ENCODE measurements at regions not wholly inside any gene's neighbourhood (a gene's known extent, or its start where the extent isn't known, plus 50 kb on each side); places are given as distances from the start of the nearest gene placed in this dataset.

DNA sequence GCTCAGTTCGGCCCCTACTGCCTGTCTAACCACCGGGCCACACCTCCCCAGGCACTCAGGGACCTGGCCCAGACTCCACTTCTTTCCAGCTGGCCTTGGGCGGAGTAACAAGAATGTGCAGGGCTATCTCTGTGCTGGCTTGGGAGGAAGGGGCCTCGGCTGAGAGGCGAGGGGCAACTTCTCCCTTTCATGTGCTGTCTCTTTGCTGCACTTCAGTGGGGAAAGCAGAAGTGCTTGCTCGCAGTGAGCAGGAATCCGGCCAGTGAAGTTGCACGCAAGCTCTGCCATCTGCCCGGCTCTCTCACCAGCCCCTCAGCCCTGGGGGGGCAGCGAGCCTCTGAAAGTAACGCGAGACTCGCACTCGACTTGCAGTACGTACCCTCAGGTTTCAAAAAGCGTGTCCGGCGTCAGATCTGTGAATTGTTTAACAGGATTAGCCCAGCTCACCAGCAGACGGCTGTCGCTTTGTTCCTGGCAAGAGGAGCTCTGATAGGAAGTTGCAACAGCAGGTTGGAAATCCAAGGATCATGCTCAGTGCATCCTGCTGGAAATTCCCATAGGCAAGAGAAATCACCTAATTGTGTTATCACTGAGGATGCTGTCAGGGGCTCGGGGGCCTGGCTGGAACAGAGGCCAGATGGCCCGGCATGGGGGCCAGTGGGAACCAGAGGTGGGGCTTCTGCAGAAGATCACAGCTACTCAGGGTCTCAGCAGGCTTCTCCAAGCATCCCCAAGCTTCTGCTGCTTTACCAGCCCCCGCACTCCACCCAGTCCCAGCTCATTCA is 221.1 kb downstream of the NPHP4 start (continued):
- no peak for TF ChIP-seq IKZF2 (IDR thresholded peaks at IDR 0.05)
- no peak for TF ChIP-seq BHLHE40 (IDR thresholded peaks at IDR 0.05; ENCODE audit: borderline replicate concordance in 1 of 2, low read depth in 2 of 2, low read length in 1 of 2)
- no peak for TF ChIP-seq MEF2A (IDR thresholded peaks at IDR 0.05; ENCODE audit: insufficient read depth, low read depth, low read length)
- no peak for TF ChIP-seq RFX5 (IDR thresholded peaks at IDR 0.05; ENCODE audit: low read depth, low read length)
- TF ChIP-seq MYB (IDR thresholded peaks at IDR 0.05; ENCODE audit: borderline replicate concordance, low read depth, low read length): no peak

- POLR2A ChIA-PET: no interaction called here
- intact Hi-C loops (cut with micrococcal nuclease; ENCODE audit: unreplicated experiment): no loop called here
- no peaks in the 10 kb centered on the region for H3K79me2 ChIP-seq (ENCODE audit: control insufficient read depth, insufficient read depth, low read length)
- H3K4me2 ChIP-seq (ENCODE audit: control insufficient read depth, insufficient read depth): no peak overlapping the region
- BruUV-seq (replicated peaks): no TSS peak
- ATAC-seq (no peak), DNase-seq (ENCODE audit: low read depth, low spot score) (no peak), FAIRE-seq (no peak)
- WGBS (ENCODE audit: insufficient coverage, insufficient replicate concordance, low lambda C conversion rate, missing lambda C conversion rate): 20% methylated on average over 5 of the region's 5 CpGs
- no peaks in the 10 kb centered on the region for H4K20me1 ChIP-seq (ENCODE audit: control insufficient read depth, insufficient read depth)
- no peak overlapping the region for H3K4me3 ChIP-seq
- no peak for TF ChIP-seq CHD1 (IDR thresholded peaks at IDR 0.05; ENCODE audit: low read depth, low read length)
- no peak for TF ChIP-seq MTA2 (IDR thresholded peaks at IDR 0.05; ENCODE audit: low read depth)
- TF ChIP-seq, protein P1, sequence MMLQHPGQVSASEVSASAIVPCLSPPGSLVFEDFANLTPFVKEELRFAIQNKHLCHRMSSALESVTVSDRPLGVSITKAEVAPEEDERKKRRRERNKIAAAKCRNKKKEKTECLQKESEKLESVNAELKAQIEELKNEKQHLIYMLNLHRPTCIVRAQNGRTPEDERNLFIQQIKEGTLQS (IDR thresholded peaks at IDR 0.05; ENCODE audit: borderline replicate concordance, extremely low read depth, low read depth, low read length): no peak
- TF ChIP-seq JUNB (IDR thresholded peaks at IDR 0.05): no peak
- TF ChIP-seq MTA3 (IDR thresholded peaks at IDR 0.05; ENCODE audit: borderline replicate concordance, low read length): no peak
- no peak for TF ChIP-seq ATF7 (IDR thresholded peaks at IDR 0.05; ENCODE audit: low read depth)
- TF ChIP-seq POU2F2 (IDR thresholded peaks at IDR 0.05; ENCODE audit: borderline replicate concordance, low read depth, low read length): no peak
- no peak for TF ChIP-seq FOXK2 (IDR thresholded peaks at IDR 0.05)
- no peak for TF ChIP-seq YBX1 (IDR thresholded peaks at IDR 0.05)
- TF ChIP-seq SPI1 (IDR thresholded peaks at IDR 0.05; ENCODE audit: borderline replicate concordance, insufficient read depth, low read depth, low read length): no peak
- no peak for TF ChIP-seq MXI1 (IDR thresholded peaks at IDR 0.05; ENCODE audit: low read depth, low read length)
- TF ChIP-seq ASH2L (IDR thresholded peaks at IDR 0.05; ENCODE audit: borderline replicate concordance, low read depth): no peak
- TF ChIP-seq SREBF2 (IDR thresholded peaks at IDR 0.05; ENCODE audit: low read length): no peak
- TF ChIP-seq CREM (IDR thresholded peaks at IDR 0.05; ENCODE audit: low read depth): no peak
- TF ChIP-seq KLF5 (IDR thresholded peaks at IDR 0.05; ENCODE audit: partially characterized antibody): no peak
- no peak for TF ChIP-seq ZNF622 (IDR thresholded peaks at IDR 0.05)
- TF ChIP-seq NR2C2 (IDR thresholded peaks at IDR 0.05; ENCODE audit: borderline replicate concordance, control insufficient read depth, insufficient read length, low read depth): no peak
- no peak for TF ChIP-seq HCFC1 (IDR thresholded peaks at IDR 0.05; ENCODE audit: low read length)
- no peak for TF ChIP-seq EGR1 (IDR thresholded peaks at IDR 0.05; ENCODE audit: borderline replicate concordance in 1 of 2, low read depth in 2 of 2, low read length in 2 of 2)
- no peak for TF ChIP-seq KAT2A (conservative IDR thresholded peaks at IDR 0.05; ENCODE audit: control insufficient read depth, low read depth, low read length)
- in situ Hi-C loops (cut with MboI): no loop called here
- no peak overlapping the region for H3K9ac ChIP-seq (ENCODE audit: control insufficient read depth, insufficient read depth, low read length)
- SMC1A ChIA-PET (ENCODE audit: uncharacterized antibody, unreplicated experiment): no interaction called here
- H3K4me1 ChIP-seq (ENCODE audit: control insufficient read depth, insufficient read depth, low read length): no peaks in the 10 kb centered on the region
- H3K36me3 ChIP-seq (ENCODE audit: control insufficient read depth in 2 of 2, insufficient read depth in 2 of 2, low read length in 1 of 2): no peaks in the 10 kb centered on the region
- RAD21 ChIA-PET (ENCODE audit: unreplicated experiment): no interaction called here
- no peak overlapping the region for H3K27ac ChIP-seq (ENCODE audit: control insufficient read depth, insufficient read depth)
- CTCF ChIA-PET: no interaction called here
- peaks cover 0 to 3% of the 10 kb centered on the region in 2 experiments; a peak in 2 of 4 replicates for H3K27me3 ChIP-seq (replicated peaks in 1 of 2; ENCODE audit: control insufficient read depth in 2 of 2, insufficient read depth in 2 of 2, low read length in 1 of 2)
- no peak overlapping the region for H2AFZ ChIP-seq (ENCODE audit: control insufficient read depth, low read depth, low read length)
- H3K9me3 ChIP-seq (replicated peaks; ENCODE audit: control insufficient read depth, insufficient read depth, low read length): no peaks in the 10 kb centered on the region
These were observed 222.5 kb downstream of the NPHP4 start for GRCh38 chr1:5769760-5770159.
